ENCODE measurements at regions not wholly inside any gene's neighbourhood (a gene's known extent, or its start where the extent isn't known, plus 50 kb on each side); places are given as distances from the start of the nearest gene placed in this dataset.

DNA sequence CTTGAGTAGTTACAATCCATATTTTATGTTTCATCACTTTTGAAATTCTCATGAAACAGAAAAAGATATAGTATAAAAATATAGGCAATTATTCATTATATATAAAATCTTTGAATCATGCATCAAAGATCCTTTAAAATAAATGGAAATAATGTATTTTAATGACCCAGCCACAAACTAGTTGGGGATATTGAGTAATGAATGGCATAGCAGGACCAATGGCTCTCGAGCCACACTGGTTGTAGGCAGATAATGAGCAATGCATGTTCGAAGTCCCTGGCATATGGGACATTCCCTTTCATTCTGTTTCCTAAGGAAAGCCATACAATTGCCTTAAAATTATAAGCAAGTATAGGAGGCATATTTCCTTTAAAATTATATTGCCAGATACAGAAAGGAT, 107.4 kb upstream of the IL12A start:
- TF ChIP-seq, protein P1, sequence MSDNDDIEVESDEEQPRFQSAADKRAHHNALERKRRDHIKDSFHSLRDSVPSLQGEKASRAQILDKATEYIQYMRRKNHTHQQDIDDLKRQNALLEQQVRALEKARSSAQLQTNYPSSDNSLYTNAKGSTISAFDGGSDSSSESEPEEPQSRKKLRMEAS (IDR thresholded peaks at IDR 0.05; ENCODE audit: low read depth, low read length), result no peak
- TF ChIP-seq MYC (IDR thresholded peaks at IDR 0.05; ENCODE audit: low read depth, low read length) (no peak), POLR2A (IDR thresholded peaks at IDR 0.05; ENCODE audit: extremely low read depth, insufficient read length) (no peak)

All from NB4 (cell line).